GM21723 (cell line): ENCODE measurements at regions not wholly inside any gene's neighbourhood (a gene's known extent, or its start where the extent isn't known, plus 50 kb on each side); places are given as distances from the start of the nearest gene placed in this dataset.

Experiments
- ATAC-seq: cut with Tn5 transposase; IDR thresholded peaks from one replicate; pipeline ENCODE4 v1.9.1; 2021; ENCODE audit warnings: mild to moderate bottlenecking, moderate library complexity; ENCODE audit not compliant: unreplicated experiment

DNA sequence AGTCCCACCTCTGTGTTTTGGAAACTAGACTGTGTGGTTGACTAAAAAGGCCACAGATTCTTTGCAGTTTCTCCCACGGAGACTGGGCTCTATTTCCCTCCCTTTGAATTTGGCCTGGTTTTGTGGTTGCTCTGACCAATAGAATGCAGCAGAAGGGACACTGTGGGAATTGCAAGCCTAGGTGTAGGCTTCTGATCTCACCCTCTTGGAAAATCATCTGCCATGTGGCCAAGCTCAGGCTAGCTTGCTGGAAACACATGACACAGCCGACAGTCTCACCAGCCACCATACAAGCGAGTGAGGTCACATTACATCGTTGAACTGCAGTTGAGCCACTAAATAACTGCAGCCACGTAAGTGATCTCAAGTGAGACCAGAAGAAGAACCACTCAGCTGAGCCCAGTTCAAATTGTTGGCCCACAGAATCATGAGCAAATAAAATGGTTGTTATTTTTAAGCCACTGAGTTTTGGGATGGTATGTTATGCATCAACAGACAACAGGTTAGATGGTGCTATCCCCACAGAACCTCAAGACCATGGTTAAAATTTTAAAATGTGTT, 319.1 kb upstream of the MEX3C start:
- ATAC-seq, result no peak

DNA sequence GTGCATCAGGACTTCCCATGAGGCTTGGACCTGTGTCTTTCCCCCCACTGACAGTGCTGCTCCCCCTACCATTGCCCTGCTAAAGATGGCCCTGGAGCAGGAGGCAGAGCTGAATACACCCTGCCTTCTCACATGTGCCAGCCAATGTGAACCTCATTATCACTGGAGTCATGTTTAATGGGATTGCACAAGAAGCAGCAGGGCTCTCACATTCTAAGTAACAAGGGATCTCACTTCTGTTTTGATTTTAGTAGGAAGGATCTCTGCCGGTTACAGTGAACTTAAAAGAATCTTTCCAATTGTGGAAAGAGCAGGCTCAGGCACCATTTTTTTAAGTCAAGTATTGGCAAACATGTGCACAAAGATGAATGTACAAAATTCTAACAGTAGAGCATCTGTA, 322.1 kb upstream of the MEX3C start:
- no peak for ATAC-seq

DNA sequence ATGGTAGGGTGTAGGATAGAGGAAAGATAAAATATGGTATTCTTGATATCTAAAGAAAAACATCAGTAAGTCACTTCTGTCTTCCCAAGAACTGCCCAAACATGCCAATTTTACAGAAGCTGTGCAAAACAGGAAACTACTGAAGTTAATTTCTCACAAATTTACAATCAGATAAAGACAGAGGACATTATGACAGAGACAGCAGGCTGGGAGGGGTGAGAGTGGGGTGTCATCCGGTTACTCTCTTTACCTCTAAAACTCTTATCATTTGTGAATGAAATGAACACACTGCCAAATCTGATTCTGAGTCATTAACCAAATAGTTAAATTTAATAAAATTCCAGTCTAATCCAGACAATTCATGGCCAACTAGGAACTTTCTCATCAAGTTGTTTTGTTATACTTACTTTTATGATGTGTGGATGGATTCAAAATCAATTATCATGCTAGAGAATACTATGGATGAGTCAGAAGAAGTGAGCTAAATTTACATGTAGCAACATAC, 323.2 kb upstream of the MEX3C start:
- no peak for ATAC-seq

DNA sequence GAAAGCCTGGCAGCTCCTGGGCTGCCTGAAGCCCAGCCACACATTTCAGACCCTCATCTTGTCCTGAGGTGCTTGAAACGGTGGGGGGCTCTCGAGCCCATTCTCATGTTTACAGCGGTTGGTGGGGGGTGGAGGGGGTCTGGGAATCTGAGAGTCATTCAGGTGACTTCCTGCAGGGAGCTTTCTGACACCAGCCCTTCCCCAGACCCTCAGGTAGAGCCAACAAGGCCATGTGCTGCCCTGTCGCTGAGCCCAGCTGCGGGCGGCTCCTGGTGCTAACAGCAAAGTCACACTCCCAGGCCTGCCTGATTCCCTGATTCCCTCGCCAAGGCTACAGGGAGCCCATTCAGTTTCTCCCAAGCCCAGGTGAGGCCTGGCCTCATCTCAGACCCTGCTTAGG, 324.9 kb upstream of the MEX3C start:
- no peak for ATAC-seq

DNA sequence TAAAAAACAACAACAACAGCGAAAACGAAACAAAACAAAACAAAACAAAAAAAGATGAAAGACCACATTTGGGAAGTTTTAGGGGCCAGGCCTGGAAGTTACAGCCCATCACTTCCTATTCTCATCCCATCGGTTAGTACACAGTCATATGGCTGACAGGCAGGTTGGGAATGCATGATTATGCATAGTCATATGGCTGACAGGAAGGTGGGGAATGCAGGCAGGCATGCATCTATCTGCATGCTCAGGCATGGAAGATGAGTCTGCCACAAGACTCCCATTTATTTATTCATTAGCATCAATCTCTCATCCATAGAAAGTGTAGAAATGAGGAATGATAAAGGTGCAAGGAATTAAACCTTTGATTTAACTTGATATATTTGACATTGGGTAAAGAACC, 325.3 kb upstream of the MEX3C start:
- no peak for ATAC-seq

DNA sequence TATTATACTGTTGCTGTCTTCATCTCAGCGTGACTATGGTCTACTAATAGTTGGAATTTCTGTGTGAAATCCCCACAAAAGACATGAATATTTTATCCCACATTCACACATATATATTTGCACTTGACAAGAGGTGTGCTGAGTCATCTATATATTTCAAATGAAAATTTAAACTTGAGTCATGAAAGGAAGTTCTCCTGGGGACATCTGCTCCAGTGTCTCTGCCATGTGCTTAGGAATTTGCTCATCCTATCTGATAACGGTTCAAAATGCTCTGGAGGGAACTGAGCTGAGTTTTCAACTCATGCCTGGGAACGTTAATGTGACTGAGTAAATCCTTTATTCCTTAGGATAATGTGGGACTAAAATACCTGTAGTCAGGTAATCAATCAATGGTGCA, 326.2 kb upstream of the MEX3C start:
- ATAC-seq, result no peak

DNA sequence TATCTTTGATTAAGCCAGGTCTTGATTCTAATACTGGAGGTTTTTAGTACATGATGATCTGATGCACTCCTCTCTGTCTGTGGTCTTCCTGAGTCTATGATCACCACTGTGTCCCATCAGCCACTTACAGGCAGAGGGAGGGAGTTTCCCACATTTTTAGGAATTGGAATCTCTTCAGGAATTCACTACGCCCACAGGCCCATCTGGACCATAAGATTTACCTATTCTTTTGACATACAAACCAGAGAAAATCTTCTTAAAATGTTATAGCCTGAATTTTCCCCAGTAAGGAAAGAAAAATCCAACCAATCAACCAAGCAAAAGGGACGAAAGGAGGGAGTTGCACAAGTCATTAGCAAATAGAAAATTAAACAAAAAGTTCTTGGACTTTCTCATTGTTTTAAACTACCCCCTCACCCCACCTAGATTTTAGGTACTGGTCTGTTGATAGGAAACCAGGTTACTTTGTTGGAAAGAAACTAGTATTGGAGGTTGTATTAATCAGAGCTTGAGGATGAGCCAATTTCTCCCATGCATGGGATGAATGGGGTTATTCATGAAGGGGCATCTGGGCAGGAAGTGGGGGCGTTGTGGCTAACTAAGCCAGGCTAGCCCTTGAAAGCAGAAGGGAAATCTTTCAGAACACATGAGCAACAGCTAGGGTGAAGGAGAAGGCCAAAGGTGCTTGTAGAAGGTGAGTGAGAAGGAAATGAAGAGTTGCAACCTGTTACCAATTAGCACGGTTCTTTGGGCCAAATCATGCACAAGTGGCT, 328.2 kb upstream of the MEX3C start:
- ATAC-seq, result no peak

DNA sequence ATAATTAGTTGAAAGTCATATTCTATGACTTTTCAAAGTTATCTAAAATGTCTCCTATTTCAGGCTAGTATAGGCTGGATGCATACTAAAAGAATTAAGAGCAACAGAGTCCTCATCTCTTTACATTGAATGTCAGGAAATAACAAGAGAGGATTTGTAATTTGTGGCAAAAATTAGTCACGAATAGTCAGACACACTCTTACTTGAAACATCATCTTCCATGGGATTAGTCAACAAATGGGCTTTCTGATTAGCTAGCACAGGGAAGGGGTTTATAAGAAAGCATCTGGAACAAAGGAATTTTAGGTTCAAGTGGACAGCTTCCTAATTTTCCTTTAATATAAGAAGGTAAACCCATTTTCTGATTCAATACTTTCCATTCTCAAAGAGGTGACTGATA, 330.3 kb upstream of the MEX3C start:
- no peak for ATAC-seq

DNA sequence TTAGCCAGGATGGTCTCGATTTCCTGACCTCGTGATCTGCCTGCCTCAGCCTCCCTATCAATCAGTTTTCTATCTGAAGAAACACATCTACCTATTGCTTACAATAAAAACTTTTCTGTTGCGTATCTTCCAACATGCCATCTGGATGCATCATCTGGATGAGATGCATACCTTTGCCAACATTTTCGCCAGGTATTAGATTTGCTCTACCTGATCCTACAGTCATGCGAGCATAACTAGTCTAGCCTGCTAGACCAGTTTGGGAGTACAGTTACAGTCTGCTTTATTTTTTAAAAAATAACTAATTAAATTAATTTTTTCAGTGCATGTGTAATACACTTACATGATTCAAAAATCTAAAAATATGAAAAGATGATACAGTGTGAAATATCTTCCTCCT, 334.0 kb upstream of the MEX3C start:
- ATAC-seq, result no peak

DNA sequence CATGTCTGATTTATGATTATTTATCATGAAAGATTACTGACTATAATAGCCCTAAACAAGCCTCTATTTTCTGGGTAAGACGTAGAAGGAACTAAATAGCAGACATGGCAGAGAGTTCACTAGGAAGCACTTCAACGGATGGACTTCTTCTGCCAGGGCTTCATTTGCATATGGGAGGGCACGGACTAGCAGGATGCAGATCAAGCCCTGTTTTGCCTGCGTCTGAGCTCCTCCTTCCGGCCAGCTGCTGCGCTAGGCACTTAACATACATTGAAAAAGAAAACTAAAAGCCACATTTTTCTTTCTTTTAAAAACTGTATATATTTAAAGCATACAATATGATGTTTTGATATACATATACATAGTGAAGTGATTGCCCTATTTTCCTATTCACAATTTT, 340.0 kb upstream of the MEX3C start:
- no peak for ATAC-seq

DNA sequence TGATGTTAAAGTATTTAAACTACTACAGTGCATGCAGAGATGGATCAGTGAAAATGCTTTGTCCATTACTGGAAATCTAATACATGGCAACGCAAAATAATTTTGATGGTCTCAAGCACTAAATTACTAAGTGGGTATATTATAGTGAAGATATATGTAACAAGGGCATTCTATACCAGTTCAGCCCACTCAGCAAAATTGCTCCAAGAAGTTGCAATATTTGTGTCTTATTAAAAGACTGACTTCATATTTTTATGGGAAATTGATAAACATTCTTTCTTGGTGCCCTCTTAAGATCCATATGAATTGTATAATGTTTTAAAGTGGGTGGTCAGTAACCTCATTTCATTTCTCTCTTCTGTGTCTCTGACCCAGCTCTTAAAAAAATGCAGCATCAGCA, 343.1 kb upstream of the MEX3C start:
- ATAC-seq, result no peak

DNA sequence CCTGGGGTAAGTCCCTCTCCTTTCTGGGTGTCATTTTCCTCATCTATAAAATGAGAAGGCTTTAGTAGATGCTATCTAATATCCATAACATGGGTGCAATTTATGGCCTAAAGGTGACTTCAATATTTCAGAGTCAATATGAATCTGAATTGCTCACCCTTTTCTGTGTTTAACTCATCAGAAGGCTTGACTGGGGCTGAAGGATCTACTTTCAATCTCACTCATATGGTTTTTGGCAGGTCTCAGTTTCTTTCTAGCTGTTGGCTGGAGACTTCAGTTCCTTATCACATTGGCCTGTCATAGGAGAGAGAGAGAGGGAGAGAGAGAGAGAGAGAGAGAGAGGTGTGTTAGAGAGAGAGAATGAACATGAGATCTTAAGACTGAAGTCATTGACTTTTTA, 343.7 kb upstream of the MEX3C start:
- no peak for ATAC-seq

DNA sequence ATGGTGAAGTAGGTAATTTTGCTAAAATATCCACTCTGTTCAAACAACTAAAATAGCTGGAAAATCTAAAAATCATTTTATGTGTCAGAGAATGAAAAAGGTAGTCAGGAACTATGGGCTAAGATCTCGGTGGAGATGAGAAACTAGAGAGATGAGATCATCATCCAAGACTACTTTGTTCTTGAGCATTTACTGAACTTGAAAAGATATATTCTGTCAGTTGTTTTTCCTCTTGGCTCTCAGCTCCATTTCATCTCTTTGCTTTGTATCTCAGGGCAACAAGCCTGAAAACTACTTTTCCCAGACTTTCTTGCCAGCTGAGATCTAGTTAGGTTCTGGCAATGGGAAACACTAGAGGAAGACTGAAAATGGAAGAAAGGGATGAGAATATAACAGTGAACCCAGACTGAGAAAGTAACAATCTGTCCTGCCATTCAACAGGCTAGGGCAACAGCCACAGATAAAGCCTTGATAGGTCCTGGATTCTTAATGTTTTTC, 346.2 kb upstream of the MEX3C start:
- ATAC-seq, result no peak

DNA sequence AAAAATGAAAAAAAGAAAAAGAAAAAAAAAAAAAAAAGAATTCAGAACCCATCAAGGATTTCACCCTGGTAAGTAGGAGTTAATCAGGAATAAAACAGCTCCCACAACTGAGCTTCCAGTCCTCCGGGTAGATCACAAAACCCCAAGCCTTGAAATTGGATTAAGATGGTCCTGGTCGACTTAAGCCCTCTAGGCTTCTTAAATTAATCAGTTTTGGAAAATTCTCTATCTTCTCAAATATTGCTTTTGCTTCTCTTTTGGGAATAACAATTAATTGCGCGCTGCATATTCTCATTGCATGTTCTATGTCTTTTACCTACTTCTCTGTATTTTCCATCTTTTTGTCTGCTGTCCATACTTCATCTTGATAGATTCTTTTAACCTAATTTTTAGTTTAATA, 348.0 kb upstream of the MEX3C start:
- ATAC-seq, result no peak

DNA sequence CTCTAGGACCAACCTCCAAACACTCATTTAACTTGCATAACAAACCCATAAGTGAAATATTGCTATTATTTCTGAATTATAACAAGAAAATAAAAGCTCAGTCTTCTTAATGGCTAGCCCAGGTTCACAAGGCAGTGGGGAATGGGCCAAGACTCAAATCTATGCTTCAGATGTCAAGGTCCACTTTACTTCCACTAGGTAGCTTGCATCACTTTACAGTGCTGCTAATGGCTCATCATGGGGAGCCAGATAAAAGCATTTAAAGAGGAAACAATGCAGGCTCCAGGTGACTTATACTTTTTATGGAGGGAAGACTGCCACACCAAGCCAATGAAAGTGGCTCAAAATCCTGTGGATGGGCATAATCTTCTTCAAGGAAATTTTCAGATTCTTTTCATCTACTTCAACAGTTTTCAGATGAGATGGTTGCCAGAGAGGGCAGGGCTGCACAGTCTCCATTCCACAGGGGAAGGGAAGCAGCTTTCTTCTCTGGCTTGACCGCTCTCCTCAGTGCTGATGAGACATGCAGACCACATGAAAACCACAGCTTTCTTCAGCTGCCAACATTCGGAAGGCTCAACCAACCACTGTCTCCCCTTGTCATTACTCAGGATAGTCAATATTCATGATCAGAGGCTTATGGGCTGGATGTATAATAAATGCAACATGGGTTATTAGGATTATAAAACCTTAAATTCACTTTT, 361.9 kb upstream of the MEX3C start:
- no peak for ATAC-seq

DNA sequence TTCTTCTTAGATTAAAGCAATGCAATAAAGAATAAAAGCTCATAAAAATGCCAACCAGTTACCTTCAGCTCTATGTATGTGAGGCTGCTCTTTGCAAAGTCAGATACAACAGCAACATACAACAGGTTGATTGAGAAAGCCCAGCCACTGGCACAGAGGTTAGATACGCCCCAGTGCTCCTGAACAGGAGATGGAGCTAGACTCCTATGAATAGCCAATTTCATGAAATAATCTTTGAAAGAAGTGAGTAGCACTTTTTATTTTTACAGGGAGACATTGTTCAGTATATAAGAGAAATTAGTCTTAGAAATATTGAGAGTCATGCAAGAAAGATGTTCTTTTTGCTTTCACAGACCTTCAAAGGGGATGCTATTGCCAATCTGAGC, 362.4 kb upstream of the MEX3C start:
- no peak for ATAC-seq

DNA sequence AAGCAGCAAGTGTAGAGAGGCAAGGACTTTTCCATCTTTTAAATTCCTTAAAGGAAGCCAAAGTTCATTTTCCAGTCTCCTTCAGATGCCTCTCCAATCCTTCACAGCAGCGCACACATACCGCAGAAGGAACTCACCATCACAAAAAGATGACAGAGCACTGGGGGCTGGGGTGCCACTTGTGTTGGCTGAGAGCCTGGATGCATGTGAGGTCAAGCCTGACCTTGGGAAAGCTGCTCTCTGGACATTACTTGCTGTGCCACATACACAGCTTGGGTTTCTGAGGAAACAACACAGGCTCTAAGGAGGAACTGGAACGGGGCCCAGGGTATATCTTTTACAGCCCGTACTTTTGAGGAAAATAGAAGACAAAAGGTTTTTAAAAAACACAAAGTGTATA, 364.3 kb upstream of the MEX3C start:
- ATAC-seq, result no peak

DNA sequence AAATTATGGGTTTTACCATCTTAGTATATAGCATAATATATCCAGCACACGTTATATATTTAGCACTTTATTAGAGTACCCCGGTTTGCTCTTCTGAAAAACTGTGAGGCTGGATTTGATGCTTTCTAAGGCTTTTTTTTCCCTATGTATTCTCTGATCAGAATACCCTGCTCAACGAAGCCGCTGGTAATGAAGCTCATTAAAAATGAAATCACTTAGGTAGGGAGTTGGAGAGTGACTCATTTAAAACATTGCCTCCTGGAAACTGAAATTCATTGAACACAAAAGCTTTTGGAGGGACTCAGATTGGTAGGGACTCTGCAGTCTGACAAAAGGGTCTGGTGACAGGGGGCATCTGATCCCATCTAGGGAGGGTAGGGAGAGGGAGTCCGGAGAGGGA, 365.4 kb upstream of the MEX3C start:
- ATAC-seq, result no peak

DNA sequence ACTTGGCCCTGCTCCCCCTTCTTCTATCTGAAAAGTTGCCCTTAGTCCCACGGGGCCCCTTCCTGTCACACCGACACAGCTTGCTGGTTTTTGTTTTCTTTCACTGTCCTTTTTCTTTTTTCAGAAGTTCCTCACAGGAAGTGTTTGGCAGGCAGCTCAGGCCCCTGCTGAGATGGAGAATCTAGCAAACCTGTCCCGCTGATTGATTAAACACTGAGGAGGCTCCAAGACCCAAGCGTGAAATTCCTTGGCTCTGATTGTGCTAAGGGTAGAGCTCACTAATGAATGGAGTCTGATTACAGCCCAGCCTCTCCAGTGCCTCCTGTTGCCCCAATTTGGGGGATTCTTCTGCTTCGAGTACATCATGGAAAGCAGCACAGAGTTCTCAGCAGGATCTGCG, 365.9 kb upstream of the MEX3C start:
- ATAC-seq, result no peak

DNA sequence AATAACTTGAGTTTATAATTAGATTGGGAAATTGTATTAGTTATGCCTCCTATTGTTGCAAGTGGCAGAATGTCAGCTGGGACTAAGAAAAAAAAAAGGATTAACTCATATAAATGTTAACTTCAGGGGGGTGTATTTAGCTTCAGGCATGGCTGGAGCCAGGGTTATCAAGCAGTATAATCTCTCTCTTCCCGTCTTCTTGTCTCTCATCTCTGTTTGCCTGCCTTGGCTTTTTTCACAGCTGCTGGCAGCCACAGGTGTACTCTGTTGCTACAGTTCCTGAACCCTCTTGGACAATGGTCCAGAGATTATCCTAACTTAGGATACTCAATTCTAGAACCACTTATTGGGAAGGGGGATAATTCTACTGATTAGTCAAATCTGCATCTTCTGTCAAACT, 370.7 kb upstream of the MEX3C start:
- ATAC-seq, result no peak

DNA sequence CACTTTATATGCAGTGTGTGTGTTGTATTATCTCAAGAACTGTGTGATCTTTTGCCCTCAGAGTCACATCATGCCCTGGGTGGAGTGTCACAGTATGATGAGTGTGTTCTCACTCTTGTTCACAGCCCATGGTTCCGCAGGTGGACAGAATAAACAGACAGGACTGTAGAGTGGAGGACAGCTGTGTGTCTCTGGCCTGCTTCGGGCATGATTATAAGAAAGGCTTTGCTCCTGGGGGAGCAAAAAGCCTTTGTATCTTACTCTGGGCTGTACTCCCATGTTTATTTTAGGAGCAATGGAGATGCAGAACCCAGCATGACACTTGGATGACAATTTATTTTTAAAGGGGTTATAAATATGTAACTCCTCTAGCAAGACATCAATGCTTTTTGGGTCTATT, 371.7 kb upstream of the MEX3C start:
- no peak for ATAC-seq

DNA sequence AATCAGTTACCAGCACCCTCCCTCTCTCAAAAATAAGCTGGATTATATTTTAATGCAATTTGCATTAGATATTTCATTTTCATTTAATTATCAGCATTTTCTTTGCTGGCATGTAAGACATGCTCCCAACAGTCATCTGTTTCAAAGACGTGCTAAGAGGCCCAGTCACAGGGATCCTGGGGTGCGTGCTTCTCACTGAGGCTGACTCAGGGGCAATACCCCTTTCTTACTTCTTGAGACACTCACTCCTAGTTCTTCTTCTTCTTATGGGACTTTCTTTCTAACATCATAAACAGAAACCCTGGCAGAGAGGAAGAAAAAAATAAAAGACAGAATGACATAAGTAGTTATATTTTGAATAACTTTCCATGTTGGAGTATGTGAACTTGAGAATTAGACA, 372.1 kb upstream of the MEX3C start:
- ATAC-seq, result no peak
